WI38 (cell line): ENCODE measurements at regions not wholly inside any gene's neighbourhood (a gene's known extent, or its start where the extent isn't known, plus 50 kb on each side); places are given as distances from the start of the nearest gene placed in this dataset.
"Not testable (repeated sequence)": the region's sequence is repeated elsewhere in the genome, so short reads cannot be mapped to it uniquely, and the experiment has no call there.

Experiments used
- H3K4me3 ChIP-seq: 2 replicates; pipeline ENCODE4 v1.5.1; 2011; ENCODE audit warnings: low read depth, mild to moderate bottlenecking, control low read depth, low read length
- CTCF ChIP-seq: IDR thresholded peaks from 2 replicates; pipeline ENCODE4 v1.5.1; 2012; ENCODE audit warnings: low read depth, mild to moderate bottlenecking, control low read depth, low read length

DNA sequence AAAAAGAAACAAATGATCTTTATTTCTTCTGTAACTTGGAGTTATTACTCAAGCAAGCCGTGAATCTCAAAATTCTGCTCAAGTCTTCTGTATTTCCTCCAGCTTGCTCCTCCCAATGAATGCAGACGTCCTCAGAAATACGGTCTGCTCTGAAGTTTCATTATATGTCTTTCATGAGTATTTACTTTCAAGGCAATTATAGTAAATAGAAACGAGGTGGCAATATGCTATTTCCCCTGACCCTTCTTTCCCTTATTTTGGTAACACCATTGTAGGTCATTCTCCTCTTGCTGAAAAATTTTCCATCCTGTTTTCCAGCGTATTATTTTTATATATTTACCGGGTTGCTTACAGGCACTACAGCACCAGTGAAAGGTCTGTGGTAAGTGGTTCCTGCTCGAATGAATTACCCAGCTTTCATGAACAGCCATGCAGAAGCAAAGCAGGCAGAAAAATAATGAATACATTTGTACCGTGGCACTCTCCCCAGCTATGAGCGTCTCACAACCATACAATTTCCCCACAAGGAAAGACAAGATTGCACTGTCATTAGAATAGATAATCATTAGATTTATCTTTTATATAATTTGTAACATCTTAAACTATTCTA, 350.9 kb upstream of the PKN2 start:
- H3K4me3 ChIP-seq = no peak overlapping the region

DNA sequence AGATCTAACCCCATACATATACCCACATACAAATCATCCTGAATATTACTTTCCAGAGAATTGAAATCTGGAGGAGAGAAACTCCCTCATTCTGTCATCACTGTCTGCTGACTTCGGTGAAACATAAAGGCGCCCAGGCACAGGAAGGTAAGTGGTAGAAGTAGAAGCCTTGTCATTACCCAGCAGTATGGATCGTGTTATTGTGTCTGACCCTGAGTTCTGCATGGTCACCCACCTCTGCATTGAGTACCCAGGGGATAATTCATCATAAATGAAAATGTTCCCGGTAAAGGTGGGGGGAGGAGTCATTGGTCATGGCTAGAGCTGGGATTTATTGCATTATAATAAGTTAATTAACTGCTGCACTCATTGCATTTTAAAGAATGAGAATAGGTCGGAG, 342.6 kb upstream of the PKN2 start:
- H3K4me3 ChIP-seq = no peak overlapping the region
- no peak for TF ChIP-seq CTCF

More for the DNA sequence above, 350.9 kb upstream of the PKN2 start:
- TF ChIP-seq CTCF = no peak

DNA sequence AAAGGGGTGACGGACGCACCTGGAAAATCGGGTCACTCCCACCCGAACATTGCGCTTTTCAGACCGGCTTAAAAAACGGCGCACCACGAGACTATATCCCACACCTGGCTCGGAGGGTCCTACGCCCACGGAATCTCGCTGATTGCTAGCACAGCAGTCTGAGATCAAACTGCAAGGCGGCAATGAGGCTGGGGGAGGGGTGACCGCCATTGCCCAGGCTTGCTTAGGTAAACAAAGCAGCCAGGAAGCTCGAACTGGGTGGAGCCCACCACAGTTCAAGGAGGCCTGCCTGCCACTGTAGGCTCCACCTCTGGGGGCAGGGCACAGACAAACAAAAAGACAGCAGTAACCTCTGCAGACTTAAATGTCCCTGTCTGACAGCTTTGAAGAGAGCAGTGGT, 342.0 kb upstream of the PKN2 start:
- H3K4me3 ChIP-seq = not testable (repeated sequence)

- H3K4me3 ChIP-seq = no peak overlapping the region
- TF ChIP-seq CTCF = no peak
Measured at GRCh38 chr1:88350648-88351047, 333.4 kb upstream of the PKN2 start.

- TF ChIP-seq CTCF = no peak
Measured at GRCh38 chr1:88351960-88352359, 332.1 kb upstream of the PKN2 start.

DNA sequence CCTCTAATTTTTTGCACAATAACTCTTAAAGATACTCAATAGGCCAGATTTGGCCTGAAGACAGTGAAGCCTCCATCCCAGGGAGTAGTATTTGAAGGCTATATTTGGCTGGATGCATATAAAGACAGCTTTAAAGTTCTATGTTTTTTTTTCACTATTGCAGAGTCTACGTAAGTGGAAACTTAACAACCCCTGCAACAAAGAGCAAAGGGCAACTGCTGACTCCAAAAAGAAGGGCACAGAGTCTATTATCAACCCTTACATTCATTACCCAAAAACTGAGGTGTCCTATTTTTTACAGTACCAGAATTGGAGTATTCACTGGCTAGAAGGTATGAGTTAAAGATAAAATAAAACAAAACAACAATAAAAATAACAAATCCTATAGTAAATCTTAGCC, 329.8 kb upstream of the PKN2 start:
- no peak for TF ChIP-seq CTCF
- H3K4me3 ChIP-seq = no peak overlapping the region

More at GRCh38 chr1:88351960-88352359, 332.1 kb upstream of the PKN2 start:
- no peak overlapping the region for H3K4me3 ChIP-seq

- H3K4me3 ChIP-seq = no peak overlapping the region
- no peak for TF ChIP-seq CTCF
Measured at GRCh38 chr1:88357729-88358128, 326.3 kb upstream of the PKN2 start.

DNA sequence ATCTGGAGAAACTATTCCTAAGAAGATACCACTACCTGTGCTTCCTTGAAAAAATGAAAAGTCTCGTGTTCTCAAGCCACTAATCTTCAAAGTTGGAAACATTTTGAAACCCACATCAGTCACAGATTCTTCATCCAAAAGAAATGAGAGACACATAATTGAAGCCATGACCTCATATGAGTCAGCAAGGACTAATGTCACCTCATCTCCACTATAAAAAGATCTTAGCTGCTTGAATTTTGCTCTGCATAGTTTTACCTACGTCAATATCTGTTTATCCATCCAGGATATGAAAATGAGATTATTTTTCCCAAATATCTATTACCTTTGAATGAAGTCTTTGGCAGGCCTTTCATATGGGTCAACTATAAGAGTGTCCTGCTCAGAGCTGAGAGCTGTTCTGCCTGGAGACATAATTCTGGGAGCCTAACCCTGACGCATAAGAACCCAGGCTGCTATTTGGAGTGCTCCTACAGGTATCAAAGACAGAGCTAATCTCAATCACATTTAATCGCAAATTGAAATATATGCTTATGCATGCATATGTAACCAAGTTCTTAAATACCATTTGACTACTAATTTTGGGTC, 312.5 kb upstream of the PKN2 start:
- TF ChIP-seq CTCF = no peak
- H3K4me3 ChIP-seq = no peak overlapping the region
